ENCODE measurements at regions not wholly inside any gene's neighbourhood (a gene's known extent, or its start where the extent isn't known, plus 50 kb on each side); places are given as distances from the start of the nearest gene placed in this dataset.

DNA sequence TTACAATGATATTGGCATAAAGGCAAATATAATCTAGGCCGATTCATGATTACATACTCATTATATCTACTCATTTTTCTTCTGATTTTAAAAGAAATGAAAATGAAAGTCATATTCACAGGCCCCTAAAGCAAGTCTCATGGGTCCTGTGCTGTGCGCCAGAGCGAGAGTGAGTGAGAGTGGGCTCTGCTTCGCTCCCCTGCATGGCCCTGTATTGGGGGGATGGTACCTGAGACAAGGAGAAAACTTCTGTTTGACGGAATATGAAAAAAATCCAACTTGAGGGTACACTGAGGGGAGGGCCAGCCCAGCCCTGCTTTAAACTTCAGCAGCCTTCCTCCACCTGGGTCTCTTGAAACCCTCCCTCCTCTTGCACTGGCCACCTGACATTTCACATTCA, 81.4 kb upstream of the RGPD5 start:
- TF ChIP-seq, protein P1, sequence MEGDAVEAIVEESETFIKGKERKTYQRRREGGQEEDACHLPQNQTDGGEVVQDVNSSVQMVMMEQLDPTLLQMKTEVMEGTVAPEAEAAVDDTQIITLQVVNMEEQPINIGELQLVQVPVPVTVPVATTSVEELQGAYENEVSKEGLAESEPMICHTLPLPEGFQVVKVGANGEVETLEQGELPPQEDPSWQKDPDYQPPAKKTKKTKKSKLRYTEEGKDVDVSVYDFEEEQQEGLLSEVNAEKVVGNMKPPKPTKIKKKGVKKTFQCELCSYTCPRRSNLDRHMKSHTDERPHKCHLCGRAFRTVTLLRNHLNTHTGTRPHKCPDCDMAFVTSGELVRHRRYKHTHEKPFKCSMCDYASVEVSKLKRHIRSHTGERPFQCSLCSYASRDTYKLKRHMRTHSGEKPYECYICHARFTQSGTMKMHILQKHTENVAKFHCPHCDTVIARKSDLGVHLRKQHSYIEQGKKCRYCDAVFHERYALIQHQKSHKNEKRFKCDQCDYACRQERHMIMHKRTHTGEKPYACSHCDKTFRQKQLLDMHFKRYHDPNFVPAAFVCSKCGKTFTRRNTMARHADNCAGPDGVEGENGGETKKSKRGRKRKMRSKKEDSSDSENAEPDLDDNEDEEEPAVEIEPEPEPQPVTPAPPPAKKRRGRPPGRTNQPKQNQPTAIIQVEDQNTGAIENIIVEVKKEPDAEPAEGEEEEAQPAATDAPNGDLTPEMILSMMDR (IDR thresholded peaks at IDR 0.05) = no peak
- no peak for TF ChIP-seq POLR2A (IDR thresholded peaks at IDR 0.05)

Measured in vagina (tissue), 2 donors.